DMS79 (cell line): ENCODE measurements at regions not wholly inside any gene's neighbourhood (a gene's known extent, or its start where the extent isn't known, plus 50 kb on each side); places are given as distances from the start of the nearest gene placed in this dataset.
"Not testable (repeated sequence)": the region's sequence is repeated elsewhere in the genome, so short reads cannot be mapped to it uniquely, and the experiment has no call there.

Source experiments
- DNase-seq: peaks from one replicate; lab custom pipeline; 2025; lab: John Stamatoyannopoulos, UW

DNA sequence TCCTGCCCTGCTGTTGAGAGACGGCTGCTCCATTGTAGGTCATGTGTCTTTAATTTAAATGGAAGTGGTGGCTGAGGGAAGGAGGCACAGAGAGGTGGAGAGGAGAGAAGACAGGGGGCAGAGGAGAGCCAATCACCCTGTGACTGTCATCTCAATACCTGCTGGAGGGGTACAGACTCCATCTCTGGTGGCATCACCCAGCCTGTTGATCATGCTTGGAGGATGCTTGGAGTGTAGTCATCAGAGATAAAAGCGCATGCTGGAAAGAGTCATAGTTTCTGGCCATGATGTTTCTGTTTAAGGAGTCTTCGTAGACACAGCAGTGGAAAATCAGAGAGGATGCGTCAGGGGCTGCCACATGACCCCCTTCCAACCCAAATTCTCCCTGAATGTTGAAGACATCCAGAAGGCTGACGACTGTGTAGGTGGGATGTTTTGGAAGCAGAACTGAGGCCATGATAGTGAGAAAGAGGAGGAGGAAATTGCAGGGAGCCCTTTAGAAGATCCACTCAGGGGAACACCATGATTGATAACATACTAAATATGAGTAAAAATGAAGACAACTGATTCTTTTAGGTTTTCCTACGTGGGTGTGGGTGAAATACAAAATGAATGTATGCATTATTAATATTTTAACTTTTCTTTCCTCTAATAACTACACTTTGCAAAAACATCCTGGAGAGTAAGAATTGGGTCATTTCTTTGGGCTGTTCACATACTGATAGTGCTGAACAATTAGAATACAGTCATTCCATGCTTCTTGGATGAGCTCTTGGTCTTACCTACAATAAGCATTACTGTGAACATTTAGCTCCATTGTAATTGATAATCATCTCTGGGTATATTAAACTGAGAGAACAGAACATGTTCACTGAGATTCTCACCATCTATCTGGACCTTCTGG, 210.6 kb upstream of the ATP10A start:
- DNase-seq = no peak

DNA sequence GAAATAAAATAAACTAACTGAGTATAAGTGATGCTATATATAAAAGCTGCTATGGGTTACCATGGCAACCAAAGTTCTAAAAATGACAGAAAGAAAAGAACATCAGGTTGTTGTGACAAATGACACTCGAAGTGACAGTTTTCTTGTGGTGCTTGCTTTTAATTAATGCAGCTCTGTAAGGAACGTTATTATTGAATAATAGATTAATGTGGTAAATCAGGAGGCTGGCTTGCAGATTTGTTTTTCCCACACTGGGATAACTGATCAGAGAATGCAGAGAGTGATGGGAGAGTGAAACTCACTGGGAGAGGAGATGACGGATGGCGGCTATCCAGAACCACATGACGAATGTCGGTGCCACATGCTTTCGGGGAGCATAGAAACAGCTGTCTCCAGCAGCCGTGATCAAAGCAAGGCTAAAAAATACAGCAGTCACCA, 207.0 kb upstream of the ATP10A start:
- DNase-seq = no peak

- DNase-seq = no peak
Observed at GRCh38 chr15:26069231-26069641, 206.1 kb upstream of the ATP10A start.

GRCh38 chr15:26066896-26067295, 203.8 kb upstream of the ATP10A start:
- DNase-seq = no peak

GRCh38 chr15:26065723-26066122, 202.6 kb upstream of the ATP10A start:
- no peak for DNase-seq

GRCh38 chr15:26061248-26061647, 198.1 kb upstream of the ATP10A start:
- no peak for DNase-seq

GRCh38 chr15:26056766-26057165, 193.6 kb upstream of the ATP10A start:
- not testable (repeated sequence) for DNase-seq

GRCh38 chr15:26051761-26052675, 188.9 kb upstream of the ATP10A start:
- DNase-seq = no peak

DNA sequence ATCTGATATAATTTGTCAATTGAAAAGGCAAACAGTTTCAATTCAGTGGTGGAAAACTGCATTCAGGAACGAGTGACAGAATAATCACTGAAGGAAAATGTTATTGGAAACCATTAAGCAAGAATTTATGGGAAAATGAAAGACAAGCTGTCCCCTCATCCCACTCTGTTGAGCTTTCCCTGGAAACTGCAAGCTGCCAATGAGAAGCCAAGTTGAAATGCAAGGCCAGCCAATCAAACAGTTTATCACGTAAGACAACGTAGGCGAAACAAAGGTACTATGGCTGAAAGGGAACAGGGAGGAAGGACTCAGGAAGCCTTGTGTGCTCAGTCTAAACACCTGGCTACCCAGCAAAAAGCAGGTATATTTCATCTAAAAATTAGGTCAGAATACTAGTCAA, 187.9 kb upstream of the ATP10A start:
- no peak for DNase-seq

DNA sequence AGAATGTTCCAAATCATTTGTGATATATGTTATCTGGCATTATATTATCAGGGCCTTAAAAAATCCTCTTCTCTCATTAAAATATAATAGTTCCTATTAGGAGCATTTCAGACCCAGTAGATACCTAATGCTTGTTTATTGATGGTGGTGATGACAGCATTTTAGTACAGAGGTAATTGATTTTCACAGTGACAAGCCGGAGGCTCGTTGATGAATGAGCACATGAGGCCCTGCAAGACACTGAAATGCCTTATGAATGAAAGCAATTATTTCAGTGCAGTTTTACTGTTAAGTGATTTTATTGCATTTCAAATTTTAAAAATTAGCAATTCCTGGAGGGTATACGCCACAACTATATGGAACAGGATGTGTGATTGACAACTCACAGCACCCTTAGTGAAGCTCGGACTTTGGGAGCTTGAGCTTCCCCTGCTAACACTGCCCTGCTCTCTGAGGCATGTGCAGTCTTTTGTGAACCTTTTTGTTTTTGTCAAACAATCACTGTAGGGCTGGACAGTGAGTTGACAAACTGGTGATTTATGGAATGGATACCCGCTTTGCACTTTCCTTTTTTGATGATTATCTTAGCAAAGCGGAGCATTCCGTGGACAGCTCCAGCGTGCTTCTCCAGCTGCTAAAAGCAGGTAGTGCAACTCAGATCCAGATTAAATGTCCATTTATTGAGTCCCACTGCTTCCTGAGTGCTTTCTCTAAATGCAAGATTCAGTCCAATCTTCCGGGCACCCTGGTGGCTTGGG, 187.0 kb upstream of the ATP10A start:
- DNase-seq = no peak

GRCh38 chr15:26048669-26049068, 185.5 kb upstream of the ATP10A start:
- no peak for DNase-seq

GRCh38 chr15:26045516-26045915, 182.4 kb upstream of the ATP10A start:
- DNase-seq = no peak

GRCh38 chr15:26043018-26043417, 179.9 kb upstream of the ATP10A start:
- DNase-seq = no peak

- no peak for DNase-seq
Observed at GRCh38 chr15:26038693-26039092, 175.6 kb upstream of the ATP10A start.

- DNase-seq = no peak
Observed at GRCh38 chr15:26037369-26037768, 174.2 kb upstream of the ATP10A start.

DNA sequence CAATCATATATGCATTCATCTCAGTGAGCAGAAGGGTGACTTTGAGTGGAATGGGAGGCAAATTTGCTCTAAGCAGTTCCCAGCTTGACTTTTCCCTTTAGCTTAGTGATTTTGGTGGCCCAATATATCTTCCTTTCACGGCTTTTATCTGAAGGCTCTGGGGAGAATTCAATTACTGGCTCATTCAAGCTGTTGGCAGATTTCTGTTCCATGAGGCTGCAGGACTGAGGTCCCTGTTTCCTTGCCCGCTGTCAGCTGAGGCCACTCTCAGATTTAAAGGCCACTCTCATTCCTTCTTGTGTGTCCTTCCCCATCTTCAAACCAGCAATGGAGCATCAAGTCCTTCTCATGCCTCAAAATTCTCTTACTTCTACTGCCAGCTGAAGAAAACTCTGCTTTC, 170.4 kb upstream of the ATP10A start:
- no peak for DNase-seq

GRCh38 chr15:26032162-26032846, 169.2 kb upstream of the ATP10A start:
- no peak for DNase-seq

- DNase-seq = not testable (repeated sequence)
Observed at GRCh38 chr15:26029586-26029985, 166.5 kb upstream of the ATP10A start.

DNA sequence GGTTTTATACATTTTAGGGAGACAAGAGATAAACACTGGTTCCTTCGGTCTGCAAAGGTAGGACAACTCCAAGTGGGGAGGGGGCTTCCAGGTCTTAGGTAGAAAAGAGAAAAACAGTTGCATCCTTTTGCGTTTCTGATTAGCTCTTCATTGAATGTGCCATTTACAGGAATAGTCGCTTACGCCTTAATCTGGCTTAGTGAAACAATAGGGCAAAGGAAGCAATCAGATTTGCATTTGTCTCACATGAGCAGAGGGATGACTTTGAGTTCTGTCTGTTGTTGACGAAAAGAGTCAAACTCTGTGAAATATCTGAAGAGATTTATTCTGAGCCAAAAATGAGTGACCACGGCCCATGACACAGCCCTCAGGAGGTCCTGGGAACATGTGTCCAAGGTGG, 166.0 kb upstream of the ATP10A start:
- no peak for DNase-seq

GRCh38 chr15:26028086-26028740, 165.1 kb upstream of the ATP10A start:
- DNase-seq = no peak

GRCh38 chr15:26026671-26027070, 163.5 kb upstream of the ATP10A start:
- not testable (repeated sequence) for DNase-seq
